ENCODE measurements at regions not wholly inside any gene's neighbourhood (a gene's known extent, or its start where the extent isn't known, plus 50 kb on each side); places are given as distances from the start of the nearest gene placed in this dataset.
"Not testable (repeated sequence)": the region's sequence is repeated elsewhere in the genome, so short reads cannot be mapped to it uniquely, and the experiment has no call there.

- no peak for DNase-seq (ENCODE audit: low spot score)
Measured at GRCh38 chr10:118915161-118915560, 114.4 kb upstream of the NANOS1 start.

DNA sequence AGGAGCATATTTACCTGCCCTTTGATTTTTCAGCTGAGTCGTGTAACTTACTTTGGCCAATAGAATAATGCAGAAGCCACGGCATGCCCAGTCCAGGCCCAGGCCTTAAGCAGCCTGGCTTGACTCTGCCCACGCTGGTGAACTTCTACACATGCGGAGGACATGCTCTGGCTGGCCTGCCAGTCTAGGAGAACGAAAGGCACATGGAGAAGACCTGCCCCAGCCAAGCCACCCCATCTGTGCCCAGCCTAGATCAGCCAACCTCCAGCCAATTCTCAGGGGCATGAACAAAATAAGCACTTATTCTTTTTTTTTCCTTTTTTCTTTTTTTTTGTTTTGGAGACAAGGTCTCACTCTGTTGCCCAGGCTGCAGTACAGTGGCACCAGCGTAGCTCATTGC, 112.7 kb upstream of the NANOS1 start:
- DNase-seq (ENCODE audit: low spot score), result no peak

GRCh38 chr10:118917701-118918100, 111.8 kb upstream of the NANOS1 start:
- no peak for DNase-seq (ENCODE audit: low spot score)

DNA sequence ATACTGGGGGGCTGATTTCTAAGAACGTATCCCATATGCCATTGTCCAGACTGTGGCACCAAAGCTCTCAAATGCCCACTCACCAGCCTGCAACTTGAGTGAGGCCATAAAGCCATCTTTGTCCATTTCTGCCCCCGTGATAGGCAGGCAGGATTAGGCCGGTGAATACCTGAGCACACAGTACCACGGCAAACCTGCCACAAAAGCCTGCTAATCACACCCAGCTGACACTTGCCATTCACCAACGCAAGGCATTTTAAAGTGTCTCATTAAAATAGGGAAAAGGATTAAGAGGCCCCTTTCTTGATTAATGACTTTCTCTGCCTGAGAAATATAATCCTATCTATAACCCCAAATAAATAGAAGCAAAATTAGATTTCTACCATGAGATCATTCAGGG, 111.4 kb upstream of the NANOS1 start:
- DNase-seq (ENCODE audit: low spot score), result no peak

- no peak for DNase-seq (ENCODE audit: low spot score)
Measured at GRCh38 chr10:118918587-118918986, 110.9 kb upstream of the NANOS1 start.

- DNase-seq (ENCODE audit: low spot score), result no peak
Measured at GRCh38 chr10:118920206-118920605, 109.3 kb upstream of the NANOS1 start.

DNA sequence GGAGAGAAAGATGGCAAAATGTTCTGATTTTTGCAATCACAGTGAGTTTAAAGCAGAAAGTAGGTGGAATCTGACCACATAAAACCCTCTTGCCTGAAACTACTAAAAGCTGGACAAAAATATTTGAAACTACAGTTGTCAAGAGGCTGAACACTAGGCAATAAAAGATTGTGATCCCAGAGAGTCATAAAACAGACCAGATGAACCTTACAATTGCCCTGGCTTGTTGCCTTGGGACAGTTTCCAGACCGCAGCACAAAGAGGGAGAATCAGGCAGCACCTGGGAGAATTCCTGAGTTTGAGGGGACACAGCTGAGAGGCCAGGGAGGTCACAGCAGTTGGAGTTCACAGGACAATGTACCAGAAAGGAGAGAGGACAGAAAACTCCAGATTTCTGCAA, 107.3 kb upstream of the NANOS1 start:
- DNase-seq (ENCODE audit: low spot score), result no peak

DNA sequence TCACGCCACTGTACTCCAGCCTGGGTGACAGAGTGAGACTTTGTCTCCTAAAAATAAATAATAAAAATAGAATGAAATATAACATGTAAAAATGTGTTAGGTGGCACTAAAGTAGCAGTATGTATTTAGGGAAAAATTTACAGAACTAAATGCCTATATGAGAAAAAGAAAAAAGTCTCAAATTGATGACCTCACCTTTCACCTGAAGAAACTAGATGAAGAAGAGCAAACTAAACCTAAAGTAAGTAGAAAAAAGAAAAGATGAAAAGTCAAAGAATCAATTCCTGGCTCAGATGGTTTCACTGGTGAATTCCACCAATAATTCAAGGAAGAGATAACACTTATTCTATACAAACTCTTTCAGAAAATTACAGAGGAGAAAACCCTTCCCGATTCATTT, 106.5 kb upstream of the NANOS1 start:
- no peak for DNase-seq (ENCODE audit: low spot score)

GRCh38 chr10:118924493-118924892, 105.0 kb upstream of the NANOS1 start:
- DNase-seq (ENCODE audit: low spot score), result no peak

DNA sequence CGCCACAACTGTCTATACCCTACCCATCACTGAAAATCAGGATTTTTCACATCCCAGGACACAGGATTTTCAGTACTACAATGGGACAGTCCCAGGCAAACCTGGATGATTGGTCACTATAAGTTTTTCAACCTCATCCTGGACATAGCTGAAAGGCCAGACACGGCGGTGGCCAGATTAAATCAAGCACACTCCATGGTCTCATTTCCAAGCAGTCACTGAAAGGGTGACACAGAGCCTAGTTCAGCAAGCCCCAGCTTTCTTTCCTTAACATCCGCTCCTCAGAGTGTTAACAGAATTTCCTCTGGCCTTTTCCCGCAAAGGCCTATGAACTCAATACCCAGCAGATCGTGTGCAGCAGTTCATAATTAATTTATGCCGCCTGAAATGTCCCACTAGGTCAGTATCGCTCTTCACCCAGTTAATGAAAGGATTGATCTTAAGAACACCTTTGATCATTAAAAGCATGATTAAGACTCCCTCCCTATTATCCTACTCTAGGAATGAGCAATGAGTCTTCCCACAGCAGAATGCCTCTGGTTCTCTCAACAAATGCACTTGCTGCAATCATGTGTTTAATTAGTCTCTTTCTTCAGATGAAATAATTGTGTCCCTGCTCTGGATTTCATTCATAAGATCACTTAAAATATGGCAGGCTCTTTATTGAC, 104.0 kb upstream of the NANOS1 start:
- no peak for DNase-seq (ENCODE audit: low spot score)

GRCh38 chr10:118926072-118926417, 103.5 kb upstream of the NANOS1 start:
- DNase-seq (ENCODE audit: low spot score), result no peak

DNA sequence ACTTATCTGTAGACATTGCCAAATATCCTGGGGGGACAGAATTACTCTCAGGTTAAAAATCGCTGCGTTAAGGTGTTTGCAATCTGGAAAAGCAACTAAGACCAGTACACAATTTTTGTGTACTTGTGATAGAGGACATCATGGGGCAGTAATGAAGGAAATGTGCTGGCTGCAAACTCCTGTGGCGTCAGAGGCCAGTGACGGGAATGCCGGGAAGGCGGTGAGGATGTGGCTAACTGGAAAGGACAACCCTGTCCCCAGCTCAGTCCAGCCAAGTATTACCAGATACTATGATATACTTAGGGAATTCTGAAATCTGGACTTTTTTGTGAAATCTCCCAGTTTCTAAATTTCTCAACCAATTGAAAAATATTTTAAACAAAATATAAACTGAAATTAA, 103.1 kb upstream of the NANOS1 start:
- no peak for DNase-seq (ENCODE audit: low spot score)

DNA sequence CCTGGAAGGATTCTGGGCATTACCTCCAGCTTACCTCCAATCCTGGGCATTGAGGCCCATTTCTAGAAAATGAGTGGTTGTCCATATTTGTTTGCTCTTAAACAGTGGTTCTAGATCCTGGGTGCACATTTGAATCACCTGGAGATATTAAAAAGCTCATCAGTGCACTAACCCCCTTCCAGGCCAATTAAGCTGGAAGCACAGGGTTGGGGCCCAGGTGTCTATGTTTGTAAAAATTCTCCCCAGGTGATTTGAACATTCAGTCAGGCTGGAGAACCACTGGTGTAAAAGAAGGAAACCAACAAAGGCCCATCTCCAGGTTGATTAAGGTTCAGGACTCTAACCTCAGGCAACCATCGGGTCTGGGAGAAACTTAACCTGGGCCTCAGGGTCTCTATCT, 102.6 kb upstream of the NANOS1 start:
- no peak for DNase-seq (ENCODE audit: low spot score)

DNA sequence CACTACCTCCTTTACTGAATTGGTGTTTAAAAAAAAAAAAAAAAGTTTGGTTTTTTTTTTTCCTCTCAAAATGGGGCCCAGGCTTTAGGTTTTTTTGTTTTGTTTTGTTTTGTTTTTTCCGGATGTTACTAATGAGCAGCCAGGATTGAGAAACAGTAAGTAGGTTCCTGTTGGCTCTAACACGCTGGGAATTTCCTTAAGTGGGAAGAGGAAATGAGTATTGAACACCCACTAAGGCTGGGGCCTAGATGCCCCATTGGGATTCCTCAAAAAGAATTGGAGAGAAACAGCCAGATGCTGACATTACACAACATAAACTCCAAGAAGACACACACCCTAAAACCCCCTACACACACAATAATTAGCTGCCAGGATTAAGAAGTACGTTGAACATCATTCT, 102.2 kb upstream of the NANOS1 start:
- no peak for DNase-seq (ENCODE audit: low spot score)

DNA sequence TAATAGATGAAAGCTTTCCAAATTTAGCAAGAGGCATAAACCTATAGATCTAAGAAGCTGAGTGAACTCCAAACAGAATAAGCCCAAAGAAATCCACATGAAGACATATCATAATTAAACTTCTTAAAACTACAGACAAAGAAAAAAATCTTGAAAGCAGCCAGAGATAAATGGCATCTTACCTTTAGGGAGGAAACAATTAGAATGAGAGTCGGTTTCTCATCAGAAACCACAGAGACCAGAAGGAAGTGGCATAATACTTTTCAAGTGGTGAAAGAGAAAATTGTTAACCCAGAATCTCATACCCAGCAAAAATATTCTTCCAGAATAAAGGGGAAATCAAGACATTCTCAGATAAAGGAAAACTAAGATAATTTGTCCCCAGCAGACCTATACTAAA, 98.9 kb upstream of the NANOS1 start:
- no peak for DNase-seq (ENCODE audit: low spot score)

GRCh38 chr10:118931436-118931835, 98.1 kb upstream of the NANOS1 start:
- DNase-seq (ENCODE audit: low spot score), result no peak

DNA sequence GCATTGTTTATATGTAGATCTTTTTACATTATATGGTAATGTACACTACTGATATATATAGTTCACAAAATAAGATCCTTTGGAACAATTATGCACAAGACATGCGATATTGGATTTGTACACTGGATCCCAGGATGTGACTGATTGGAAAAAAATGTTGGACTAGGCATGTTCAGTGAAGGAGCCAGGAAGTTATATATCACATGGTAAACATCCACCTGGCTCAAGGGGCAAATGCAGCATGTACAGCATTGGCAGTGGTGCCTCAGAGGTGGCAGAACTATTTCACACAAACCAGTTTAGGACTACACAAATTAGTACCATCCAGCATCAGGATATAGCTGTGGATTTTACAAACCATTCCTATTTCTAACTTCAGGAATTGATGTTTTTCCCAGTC, 97.4 kb upstream of the NANOS1 start:
- DNase-seq (ENCODE audit: low spot score), result not testable (repeated sequence)

- DNase-seq (ENCODE audit: low spot score), result no peak
Measured at GRCh38 chr10:118937226-118937625, 92.3 kb upstream of the NANOS1 start.

GRCh38 chr10:118939211-118940007, 90.1 kb upstream of the NANOS1 start:
- DNase-seq (ENCODE audit: low spot score), result no peak

DNA sequence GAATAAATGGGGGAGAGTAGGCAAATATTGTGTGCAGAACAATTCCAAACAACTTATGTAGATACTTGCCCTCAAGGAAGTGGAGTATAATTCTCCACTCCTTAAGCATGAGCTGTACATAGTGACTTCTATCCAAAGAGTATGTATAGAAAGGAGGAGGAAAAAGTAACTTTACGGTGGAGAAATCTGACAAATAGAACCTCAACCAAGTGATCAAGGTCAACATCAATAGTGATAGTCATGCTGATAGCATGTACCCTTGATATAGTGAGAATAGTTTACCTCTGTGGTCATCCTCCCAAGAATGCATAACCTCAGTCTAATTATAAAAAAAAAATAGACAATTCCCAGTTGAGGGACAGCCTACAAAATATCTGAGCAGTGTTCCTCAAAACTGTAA, 89.1 kb upstream of the NANOS1 start:
- no peak for DNase-seq (ENCODE audit: low spot score)

- no peak for DNase-seq (ENCODE audit: low spot score)
Measured at GRCh38 chr10:118943253-118943652, 86.3 kb upstream of the NANOS1 start.

DNA sequence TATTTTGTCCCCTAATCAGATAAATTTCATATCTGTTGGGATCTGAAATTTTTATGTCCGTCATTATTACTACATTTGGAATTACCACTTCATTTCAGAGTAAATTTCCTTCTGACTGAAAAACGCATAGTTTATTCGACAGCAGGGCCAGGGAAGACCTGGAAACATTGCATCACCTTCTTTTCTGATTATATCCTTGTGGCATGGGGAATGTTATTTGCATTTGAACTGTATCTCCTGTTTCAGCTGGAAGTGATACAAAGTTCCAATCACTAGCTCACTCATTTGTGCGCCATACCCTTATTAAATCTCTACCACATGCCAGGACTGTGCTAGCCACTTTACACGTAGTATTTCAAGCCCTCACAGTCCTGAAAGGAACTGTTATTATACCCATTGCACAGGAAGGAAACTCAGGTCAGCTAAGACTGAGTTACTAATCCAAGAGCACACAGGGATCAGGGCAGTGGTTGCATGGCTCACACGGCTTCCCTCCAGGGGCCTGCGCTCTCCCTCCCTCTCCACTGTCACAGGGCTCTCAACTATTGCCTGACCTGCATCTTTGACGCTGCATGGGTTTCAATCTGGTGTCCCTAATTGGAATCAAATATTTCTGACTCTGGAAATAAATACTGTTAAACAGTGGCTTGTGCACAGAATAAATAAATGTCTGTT, 84.4 kb upstream of the NANOS1 start:
- no peak for DNase-seq (ENCODE audit: low spot score)

GRCh38 chr10:118948786-118949185, 80.7 kb upstream of the NANOS1 start:
- no peak for DNase-seq (ENCODE audit: low spot score)
